NCI-H2081 treated with DMSO at 0.1 percent for 48 hours (cell line): ENCODE measurements at regions not wholly inside any gene's neighbourhood (a gene's known extent, or its start where the extent isn't known, plus 50 kb on each side); places are given as distances from the start of the nearest gene placed in this dataset.

Experiments
- DNase-seq: peaks from one replicate; lab custom pipeline; 2025; lab: John Stamatoyannopoulos, UW

GRCh38 chr12:125360540-125360939 lies 295.3 kb downstream of the AACS start:
- DNase-seq = no peak

- DNase-seq = no peak
Measured at GRCh38 chr12:125371033-125371432, 305.8 kb downstream of the AACS start.

GRCh38 chr12:125372085-125372484 lies 306.9 kb downstream of the AACS start:
- no peak for DNase-seq

- DNase-seq = no peak
Measured at GRCh38 chr12:125373375-125373774, 308.1 kb downstream of the AACS start.

- DNase-seq = no peak
Measured at GRCh38 chr12:125376422-125376821, 311.2 kb downstream of the AACS start.

GRCh38 chr12:125377093-125377492 lies 311.9 kb downstream of the AACS start:
- DNase-seq = no peak

GRCh38 chr12:125381373-125381772 lies 316.1 kb downstream of the AACS start:
- no peak for DNase-seq

GRCh38 chr12:125382926-125383325 lies 317.7 kb downstream of the AACS start:
- no peak for DNase-seq

GRCh38 chr12:125386652-125387051 lies 321.4 kb downstream of the AACS start:
- no peak for DNase-seq

GRCh38 chr12:125387206-125387605 lies 322.0 kb downstream of the AACS start:
- no peak for DNase-seq

GRCh38 chr12:125389061-125389697 lies 323.9 kb downstream of the AACS start:
- DNase-seq = no peak

- no peak for DNase-seq
Measured at GRCh38 chr12:125393569-125393968, 328.3 kb downstream of the AACS start.

GRCh38 chr12:125395583-125396215 lies 330.5 kb downstream of the AACS start:
- DNase-seq = no peak

- no peak for DNase-seq
Measured at GRCh38 chr12:125399489-125399888, 334.3 kb downstream of the AACS start.

GRCh38 chr12:125402874-125403789 lies 337.9 kb downstream of the AACS start:
- DNase-seq = no peak

GRCh38 chr12:125403843-125404242 lies 338.6 kb downstream of the AACS start:
- no peak for DNase-seq

- no peak for DNase-seq
Measured at GRCh38 chr12:125406131-125406530, 340.9 kb downstream of the AACS start.

- no peak for DNase-seq
Measured at GRCh38 chr12:125408718-125409117, 343.5 kb downstream of the AACS start.

- DNase-seq = no peak
Measured at GRCh38 chr12:125412506-125412905, 347.3 kb downstream of the AACS start.

GRCh38 chr12:125417446-125417845 lies 352.2 kb downstream of the AACS start:
- no peak for DNase-seq

- no peak for DNase-seq
Measured at GRCh38 chr12:125418902-125419564, 353.8 kb downstream of the AACS start.

- no peak for DNase-seq
Measured at GRCh38 chr12:125424909-125425308, 359.7 kb downstream of the AACS start.
